ENCODE measurements at regions not wholly inside any gene's neighbourhood (a gene's known extent, or its start where the extent isn't known, plus 50 kb on each side); places are given as distances from the start of the nearest gene placed in this dataset.

DNA sequence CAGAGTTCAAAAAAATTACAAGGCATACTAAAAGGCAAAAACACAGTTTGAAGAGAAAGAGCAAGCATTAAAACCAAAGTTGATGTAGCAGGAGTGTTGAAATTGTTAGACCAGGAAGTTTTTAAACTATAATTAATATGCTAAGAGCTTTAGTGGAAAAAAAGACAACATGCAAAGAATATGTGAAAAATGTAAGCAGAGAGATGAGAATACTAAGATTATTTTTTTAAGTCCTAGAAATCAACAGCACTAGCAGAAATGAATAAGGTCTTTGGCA lies 192.6 kb downstream of the ERMARD start:
- Mint-ChIP-seq H3K9me3 (peaks cover 9% of the 10 kb centered on the region), H3K4me3 (no peak overlapping the region), H3K4me1 (ENCODE audit: low read depth) (peaks cover 5% of the 10 kb centered on the region)

DNA sequence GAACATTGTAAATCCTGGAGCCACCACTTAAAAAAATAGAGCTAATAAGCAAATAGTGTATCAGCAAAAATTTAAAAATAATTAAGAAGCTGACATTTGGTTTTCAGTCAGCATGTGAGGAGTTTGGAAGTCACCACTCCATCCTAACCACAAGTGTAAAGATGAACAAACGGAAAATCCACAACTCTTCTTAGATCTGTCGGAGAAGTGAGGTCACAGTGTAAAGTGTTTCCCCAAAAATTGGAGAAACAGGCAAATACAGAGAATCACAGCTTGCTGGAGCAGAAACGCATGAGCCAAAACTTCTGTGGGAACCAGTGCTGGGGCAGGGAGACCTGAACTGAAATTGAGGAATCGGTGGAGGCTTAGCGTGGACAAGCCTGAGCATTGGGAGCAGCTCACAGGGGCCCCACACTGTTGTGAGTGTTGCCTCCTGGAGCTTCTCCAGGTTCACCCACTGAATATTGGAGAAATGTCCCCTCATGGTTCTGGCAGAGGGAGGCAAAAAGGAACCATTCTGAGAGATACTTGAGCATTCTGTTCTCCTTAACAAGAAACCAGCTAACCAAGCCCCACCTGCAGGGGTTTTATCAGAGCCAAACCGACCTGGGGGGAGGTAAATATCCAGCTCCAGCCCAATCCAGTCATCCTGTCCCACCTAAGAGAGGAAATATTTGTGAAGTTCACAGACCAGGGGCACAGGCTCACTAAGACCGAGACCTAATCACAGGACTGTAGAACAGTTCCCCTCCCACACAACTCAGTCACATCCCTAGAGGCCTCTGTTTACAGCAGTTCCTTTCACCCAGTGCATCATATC lies 192.0 kb downstream of the ERMARD start:
- Mint-ChIP-seq H3K36me3 (ENCODE audit: low read depth) (no peaks in the 10 kb centered on the region), H3K4me1 (ENCODE audit: low read depth) (peaks cover 5% of the 10 kb centered on the region), H3K27ac (no peak overlapping the region), H3K9me3 (peaks cover 9% of the 10 kb centered on the region), H3K27me3 (ENCODE audit: low read depth) (peaks cover 6% of the 10 kb centered on the region), H3K4me3 (no peak overlapping the region)
- no peak for DNase-seq (ENCODE audit: low spot score)

More for the DNA sequence above, 192.6 kb downstream of the ERMARD start:
- Mint-ChIP-seq H3K27ac (no peak overlapping the region), H3K36me3 (ENCODE audit: low read depth) (no peaks in the 10 kb centered on the region), H3K27me3 (ENCODE audit: low read depth) (peaks cover 6% of the 10 kb centered on the region)
- no peak for DNase-seq (ENCODE audit: low spot score)

DNA sequence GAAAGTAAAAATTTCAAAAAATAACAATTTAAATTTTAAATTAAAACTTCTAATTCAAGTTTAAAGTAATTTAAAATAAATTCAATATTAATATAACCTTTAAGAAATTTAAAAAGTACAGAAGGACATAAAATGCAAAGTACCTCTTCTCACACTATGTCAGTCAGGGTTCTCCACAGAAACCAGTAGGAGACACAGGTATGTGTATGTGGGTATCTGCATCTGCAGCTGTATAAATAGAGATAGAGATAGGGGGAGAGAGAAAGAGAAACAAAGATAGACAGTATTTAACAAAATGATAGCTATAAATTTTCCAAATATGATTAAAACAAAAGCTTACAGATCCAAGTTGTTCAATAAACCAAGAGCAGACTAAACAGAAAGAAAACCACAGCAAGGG lies 190.8 kb downstream of the ERMARD start:
- H3K9me3 Mint-ChIP-seq, result peaks cover 9% of the 10 kb centered on the region
- peaks cover 5% of the 10 kb centered on the region for H3K4me1 Mint-ChIP-seq (ENCODE audit: low read depth)
- DNase-seq (ENCODE audit: low spot score), result no peak
- H3K27me3 Mint-ChIP-seq (ENCODE audit: low read depth), result no peaks in the 10 kb centered on the region
- H3K4me3 Mint-ChIP-seq, result no peak overlapping the region
- H3K36me3 Mint-ChIP-seq (ENCODE audit: low read depth), result no peaks in the 10 kb centered on the region
- no peak overlapping the region for H3K27ac Mint-ChIP-seq

DNA sequence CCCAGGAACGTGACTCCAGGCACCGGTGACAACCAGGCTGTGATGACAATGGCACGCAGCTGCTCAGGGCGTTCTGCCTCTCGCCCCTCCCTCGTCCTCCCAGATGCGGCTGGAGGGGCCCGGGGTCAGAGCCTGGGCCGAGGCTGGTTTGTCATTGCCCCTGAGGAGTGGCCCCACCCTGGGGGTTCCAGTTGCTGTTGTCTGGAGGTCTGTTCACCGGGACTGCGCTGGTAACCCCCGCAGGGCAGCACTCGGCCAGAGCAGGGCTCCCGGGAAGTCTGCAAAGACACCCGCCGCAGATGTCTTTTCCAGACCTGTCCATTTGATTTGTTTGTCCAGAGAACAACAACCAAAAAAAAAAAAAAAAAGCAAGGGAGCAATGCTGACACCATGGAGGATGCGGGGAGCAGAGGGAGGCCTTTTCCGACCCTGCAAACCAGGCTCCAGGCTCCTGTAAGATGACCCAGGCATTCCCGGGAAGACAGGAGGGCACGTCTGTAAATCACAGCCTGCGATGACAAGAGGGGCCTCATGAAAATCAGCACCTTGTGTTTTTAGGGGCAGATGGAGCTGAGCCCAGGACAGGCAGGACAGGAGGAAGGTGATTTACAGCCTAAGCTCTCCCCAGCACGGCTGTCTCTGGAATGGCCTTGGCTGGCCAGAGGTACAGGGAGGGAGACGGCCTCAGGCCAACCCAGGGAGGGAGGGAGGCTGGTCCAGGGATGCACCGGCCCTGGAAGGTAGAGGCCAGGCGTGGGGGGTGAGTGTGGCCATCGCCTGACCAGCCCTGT lies 189.3 kb downstream of the ERMARD start:
- no peak overlapping the region for H3K27ac Mint-ChIP-seq
- no peaks in the 10 kb centered on the region for H3K36me3 Mint-ChIP-seq (ENCODE audit: low read depth)
- H3K4me3 Mint-ChIP-seq, result no peak overlapping the region
- no peak for DNase-seq (ENCODE audit: low spot score)
- H3K9me3 Mint-ChIP-seq, result peaks cover 9% of the 10 kb centered on the region
- no peaks in the 10 kb centered on the region for H3K4me1 Mint-ChIP-seq (ENCODE audit: low read depth)
- no peaks in the 10 kb centered on the region for H3K27me3 Mint-ChIP-seq (ENCODE audit: low read depth)

DNA sequence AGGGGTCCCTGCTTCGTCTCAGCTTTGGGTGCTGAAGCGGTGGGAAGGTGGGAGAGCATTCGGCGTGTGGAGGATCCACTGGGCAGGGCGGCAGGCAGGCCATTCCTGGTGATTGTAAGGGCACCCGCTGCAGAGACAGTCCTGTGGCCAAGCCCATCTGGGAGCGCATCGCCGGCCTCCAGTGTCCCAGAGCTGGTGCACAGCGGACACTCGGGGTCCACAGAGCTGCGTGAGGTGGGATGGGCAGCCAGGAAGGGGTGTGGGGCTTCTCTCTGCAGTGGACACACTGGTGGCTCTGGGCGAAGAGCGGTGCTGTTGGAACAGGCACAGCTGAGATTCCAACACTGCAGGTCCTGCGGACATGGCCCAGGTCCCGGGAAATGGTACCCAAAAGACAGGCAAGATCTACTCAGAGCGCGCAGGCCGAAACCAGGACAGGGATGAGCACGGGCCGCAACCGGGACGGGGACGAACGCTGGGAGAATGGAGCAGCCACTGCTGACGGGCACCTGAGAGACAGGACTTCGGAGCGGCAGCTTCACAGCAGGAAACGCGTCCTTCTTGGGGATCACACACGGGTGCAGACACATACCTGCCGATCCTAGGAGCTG lies 188.2 kb downstream of the ERMARD start:
- DNase-seq (ENCODE audit: low spot score), result no peak
- H3K9me3 Mint-ChIP-seq, result peaks cover 9% of the 10 kb centered on the region

DNA sequence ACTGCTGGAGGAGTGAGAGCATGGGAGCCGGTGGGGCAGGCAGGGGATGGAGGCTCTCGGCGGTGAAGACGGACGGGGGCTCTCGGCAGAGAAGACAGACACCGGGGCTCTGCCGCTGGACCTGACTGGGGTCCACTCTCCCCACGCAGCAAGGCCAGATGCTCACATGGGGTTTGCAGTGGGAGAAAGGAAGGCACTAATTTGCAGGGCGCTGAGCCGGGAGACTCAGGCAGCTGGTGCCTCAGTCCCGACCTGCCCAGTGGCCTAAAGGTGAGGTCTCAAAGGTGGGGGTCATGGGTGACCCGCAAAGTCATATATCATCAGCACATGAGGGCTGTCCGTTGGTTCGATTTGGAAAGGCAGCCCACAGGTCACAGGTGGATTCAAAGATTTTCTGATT lies 187.3 kb downstream of the ERMARD start:
- Mint-ChIP-seq H3K4me1 (ENCODE audit: low read depth) (no peaks in the 10 kb centered on the region), H3K9me3 (peaks cover under 1% of the 10 kb centered on the region), H3K27me3 (ENCODE audit: low read depth) (no peaks in the 10 kb centered on the region), H3K4me3 (no peak overlapping the region), H3K36me3 (ENCODE audit: low read depth) (no peaks in the 10 kb centered on the region), H3K27ac (no peak overlapping the region)
- DNase-seq (ENCODE audit: low spot score), result no peak

More for the DNA sequence above, 188.2 kb downstream of the ERMARD start:
- H3K27ac Mint-ChIP-seq, result no peak overlapping the region
- H3K4me1 Mint-ChIP-seq (ENCODE audit: low read depth), result no peaks in the 10 kb centered on the region
- no peak overlapping the region for H3K4me3 Mint-ChIP-seq
- H3K36me3 Mint-ChIP-seq (ENCODE audit: low read depth), result no peaks in the 10 kb centered on the region
- H3K27me3 Mint-ChIP-seq (ENCODE audit: low read depth), result no peaks in the 10 kb centered on the region

DNA sequence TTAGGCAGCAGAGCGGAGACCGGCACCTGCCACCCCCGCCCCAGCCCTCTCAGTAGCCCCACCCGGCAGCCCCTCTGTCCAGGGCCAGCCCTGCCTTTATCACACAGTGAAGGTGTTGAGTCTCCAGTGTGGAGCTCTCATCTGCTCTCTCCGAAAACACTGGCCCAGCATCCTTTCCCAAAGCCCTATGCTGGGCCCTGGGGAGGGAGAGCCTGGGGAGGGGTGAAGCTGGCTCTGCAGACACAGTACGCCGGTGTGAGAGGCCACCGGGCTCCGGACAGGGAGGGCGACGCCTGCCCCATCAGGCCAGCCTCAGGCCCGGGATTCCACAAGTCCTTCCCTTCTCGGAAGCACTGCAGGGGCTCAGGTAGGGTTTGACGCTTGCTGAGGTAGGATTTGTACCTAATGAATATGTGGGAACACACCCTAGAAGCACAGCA lies 186.9 kb downstream of the ERMARD start:
- H3K4me1 Mint-ChIP-seq (ENCODE audit: low read depth), result no peaks in the 10 kb centered on the region
- no peak for DNase-seq (ENCODE audit: low spot score)
- no peaks in the 10 kb centered on the region for H3K27me3 Mint-ChIP-seq (ENCODE audit: low read depth)

DNA sequence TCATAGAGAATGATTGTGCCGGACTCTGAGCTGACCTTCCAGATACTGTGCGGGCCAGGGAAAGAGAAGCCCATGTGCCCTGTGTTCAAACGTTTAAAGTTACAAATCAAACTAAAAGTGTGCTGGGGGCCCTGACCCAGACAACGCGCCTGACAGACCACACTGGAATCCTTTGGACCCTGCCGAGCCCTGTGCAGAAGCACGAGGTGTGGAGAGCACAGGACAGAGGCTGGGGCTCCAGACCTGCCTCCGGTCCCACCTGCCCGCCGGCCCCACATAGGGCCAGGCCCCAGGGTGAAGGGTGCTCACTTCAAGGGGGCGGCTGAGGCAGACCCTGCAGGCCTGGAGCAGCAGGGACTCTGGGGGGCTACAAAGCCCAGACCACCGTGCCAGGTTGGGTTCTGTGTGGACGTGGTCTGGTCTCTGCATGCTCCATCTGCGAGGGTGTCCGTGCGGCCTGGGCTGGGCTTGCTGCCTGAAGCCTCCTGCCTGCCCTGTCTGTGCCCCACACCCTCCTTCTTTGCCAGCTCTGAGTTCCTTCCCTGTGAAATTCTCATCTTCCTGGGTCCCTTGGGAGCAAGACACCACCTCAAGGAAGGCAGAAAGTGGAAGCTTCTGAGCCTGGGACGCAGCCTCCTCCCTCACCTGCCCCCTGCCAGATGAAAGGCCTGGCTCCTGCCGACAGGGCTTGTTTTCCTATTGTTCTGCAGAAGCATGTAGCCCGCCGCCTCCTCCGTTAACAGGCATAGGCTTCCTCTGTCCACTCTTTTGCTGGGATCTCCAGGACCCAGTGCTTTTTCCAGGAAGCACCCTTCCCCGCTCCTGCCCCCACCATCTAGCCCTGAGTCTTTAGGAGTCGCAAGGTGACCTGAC lies 186.2 kb downstream of the ERMARD start:
- no peaks in the 10 kb centered on the region for H3K36me3 Mint-ChIP-seq (ENCODE audit: low read depth)
- no peaks in the 10 kb centered on the region for H3K4me1 Mint-ChIP-seq (ENCODE audit: low read depth)
- no peak for DNase-seq (ENCODE audit: low spot score)
- H3K4me3 Mint-ChIP-seq, result no peak overlapping the region
- H3K9me3 Mint-ChIP-seq, result no peaks in the 10 kb centered on the region
- H3K27me3 Mint-ChIP-seq (ENCODE audit: low read depth), result no peaks in the 10 kb centered on the region
- no peak overlapping the region for H3K27ac Mint-ChIP-seq

More for the DNA sequence above, 186.9 kb downstream of the ERMARD start:
- no peak overlapping the region for H3K4me3 Mint-ChIP-seq
- H3K27ac Mint-ChIP-seq, result no peak overlapping the region
- no peaks in the 10 kb centered on the region for H3K9me3 Mint-ChIP-seq
- no peaks in the 10 kb centered on the region for H3K36me3 Mint-ChIP-seq (ENCODE audit: low read depth)

DNA sequence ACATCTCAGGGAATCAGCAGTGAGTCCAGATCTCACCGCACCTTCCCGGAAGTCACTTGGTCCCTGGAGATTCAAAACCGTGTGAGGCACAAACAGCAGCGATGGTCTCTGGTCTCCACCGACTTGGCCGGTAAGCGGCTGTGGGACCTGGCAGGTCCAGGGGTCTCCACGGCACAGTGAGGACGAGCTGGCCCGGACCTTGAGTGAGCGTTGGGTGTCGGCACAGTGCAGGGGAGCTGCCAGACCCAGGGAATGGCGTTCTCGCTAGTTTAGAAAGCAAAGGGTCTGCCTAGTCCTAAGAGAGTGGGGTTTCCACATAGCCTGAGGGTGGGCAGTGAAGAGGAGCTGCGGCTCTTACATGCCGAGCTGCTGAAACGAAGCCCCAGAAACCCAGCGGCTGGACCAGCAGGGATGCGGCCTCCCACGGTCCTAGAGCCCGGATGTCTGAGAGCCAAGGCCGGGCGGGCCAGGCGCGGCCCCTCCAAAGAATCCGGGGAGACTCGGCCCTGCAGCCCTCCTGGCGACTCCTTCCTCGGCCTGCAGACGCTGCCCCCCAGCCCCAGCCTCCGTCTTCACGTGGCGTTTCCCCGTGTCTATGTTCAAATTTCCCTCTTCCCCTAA lies 185.0 kb downstream of the ERMARD start:
- Mint-ChIP-seq H3K27ac (no peak overlapping the region), H3K9me3 (no peaks in the 10 kb centered on the region), H3K27me3 (ENCODE audit: low read depth) (no peaks in the 10 kb centered on the region), H3K4me1 (ENCODE audit: low read depth) (no peaks in the 10 kb centered on the region), H3K36me3 (ENCODE audit: low read depth) (no peaks in the 10 kb centered on the region), H3K4me3 (no peak overlapping the region)
- DNase-seq (ENCODE audit: low spot score), result no peak

DNA sequence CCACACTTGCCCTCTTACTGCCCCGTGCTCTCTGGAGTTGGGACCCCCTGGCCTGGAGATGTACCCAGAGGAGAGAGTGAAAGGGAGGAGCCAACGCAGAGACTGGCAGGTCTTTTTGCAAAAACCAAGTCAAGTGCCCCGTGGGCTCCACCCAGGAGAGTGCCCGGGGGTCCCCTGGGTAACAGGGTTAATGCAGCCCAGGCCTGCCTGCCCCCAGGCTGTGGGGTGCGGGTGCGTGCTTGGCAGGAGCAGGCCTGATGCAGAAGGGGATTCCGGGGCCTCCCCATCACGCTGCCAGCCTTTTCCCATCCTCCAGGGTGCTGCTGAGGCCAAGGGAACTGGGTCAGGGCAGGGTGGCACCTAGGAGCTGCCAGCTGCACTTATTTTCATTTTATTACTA lies 184.4 kb downstream of the ERMARD start:
- Mint-ChIP-seq H3K4me1 (ENCODE audit: low read depth) (no peaks in the 10 kb centered on the region), H3K9me3 (no peaks in the 10 kb centered on the region), H3K4me3 (no peak overlapping the region), H3K27ac (no peak overlapping the region), H3K36me3 (ENCODE audit: low read depth) (no peaks in the 10 kb centered on the region), H3K27me3 (ENCODE audit: low read depth) (no peaks in the 10 kb centered on the region)
- DNase-seq (ENCODE audit: low spot score), result no peak

DNA sequence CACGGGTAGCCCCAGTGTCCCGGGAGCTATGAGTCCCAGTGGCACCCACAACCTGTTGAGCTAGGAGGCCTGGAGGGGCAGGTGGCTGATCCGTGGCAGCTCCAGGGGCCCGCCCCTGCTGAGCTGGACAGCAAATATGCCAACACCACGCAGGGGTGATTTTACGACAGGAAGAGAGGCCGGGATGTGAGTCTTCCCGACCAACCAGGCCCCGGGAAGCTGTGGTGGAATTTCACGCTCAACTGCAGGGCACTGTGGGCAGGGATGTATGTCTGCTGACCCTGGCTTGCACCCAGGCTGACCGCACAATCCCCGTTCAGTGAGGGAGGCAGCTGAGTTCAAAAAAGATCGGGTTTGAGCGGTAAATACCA lies 183.9 kb downstream of the ERMARD start:
- H3K27me3 Mint-ChIP-seq (ENCODE audit: low read depth), result no peaks in the 10 kb centered on the region
- DNase-seq (ENCODE audit: low spot score), result no peak

DNA sequence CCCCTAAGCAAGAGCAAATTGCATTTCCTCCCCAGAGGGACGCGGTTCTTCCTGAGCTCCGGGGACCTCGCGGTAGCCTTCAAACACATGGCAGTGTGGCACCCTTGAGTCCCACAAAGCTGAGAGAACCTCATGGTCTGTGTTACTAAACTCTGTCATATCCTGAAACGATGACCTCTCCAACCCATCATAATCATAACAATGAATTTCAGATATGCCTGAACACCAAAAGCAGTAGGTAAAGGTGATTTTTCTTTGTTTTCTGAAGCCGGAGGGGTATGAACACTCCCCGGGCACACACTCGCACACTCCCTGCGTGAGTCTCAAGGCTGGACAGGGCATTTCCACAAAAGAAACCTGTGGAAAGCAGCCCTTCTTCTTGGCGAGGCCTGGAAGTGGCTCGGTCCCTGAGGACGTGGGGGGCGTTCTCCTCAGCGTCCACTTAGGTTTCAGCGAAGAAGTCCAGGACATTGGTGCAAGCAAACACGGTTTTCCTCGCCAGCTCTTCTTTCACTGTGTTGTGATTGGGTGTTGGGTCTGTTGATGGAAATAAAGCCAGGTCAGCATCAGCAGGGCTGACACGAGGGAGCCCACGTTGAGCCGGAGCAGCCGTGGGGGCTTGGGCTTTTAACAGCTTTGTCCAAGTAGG lies 183.4 kb downstream of the ERMARD start:
- Mint-ChIP-seq H3K4me1 (ENCODE audit: low read depth) (no peaks in the 10 kb centered on the region), H3K27me3 (ENCODE audit: low read depth) (no peaks in the 10 kb centered on the region), H3K27ac (no peak overlapping the region), H3K36me3 (ENCODE audit: low read depth) (no peaks in the 10 kb centered on the region), H3K9me3 (no peaks in the 10 kb centered on the region), H3K4me3 (no peak overlapping the region)
- no peak for DNase-seq (ENCODE audit: low spot score)

More for the DNA sequence above, 183.9 kb downstream of the ERMARD start:
- Mint-ChIP-seq H3K4me1 (ENCODE audit: low read depth) (no peaks in the 10 kb centered on the region), H3K36me3 (ENCODE audit: low read depth) (no peaks in the 10 kb centered on the region), H3K27ac (no peak overlapping the region), H3K4me3 (no peak overlapping the region), H3K9me3 (no peaks in the 10 kb centered on the region)

All from T-helper 2 cell treated with Interferon-gamma antibody and Interleukin-4, amounts not matched to agents 5 μg/mL and 100 μg/mL, for 36 hours (primary cell).